ENCODE measurements at regions not wholly inside any gene's neighbourhood (a gene's known extent, or its start where the extent isn't known, plus 50 kb on each side); places are given as distances from the start of the nearest gene placed in this dataset.
"Not testable (repeated sequence)": the region's sequence is repeated elsewhere in the genome, so short reads cannot be mapped to it uniquely, and the experiment has no call there.

- no peak for DNase-seq
Measured at GRCh38 chr7:42673951-42674350, 237.9 kb downstream of the C7orf25 start.

GRCh38 chr7:42672339-42672999 is 239.4 kb downstream of the C7orf25 start:
- DNase-seq: no peak

GRCh38 chr7:42671627-42672026 is 240.2 kb downstream of the C7orf25 start:
- DNase-seq: no peak

GRCh38 chr7:42666994-42667393 is 244.9 kb downstream of the C7orf25 start:
- no peak for DNase-seq

- DNase-seq: no peak
Measured at GRCh38 chr7:42662862-42663261, 249.0 kb downstream of the C7orf25 start.

GRCh38 chr7:42661312-42661711 is 250.6 kb downstream of the C7orf25 start:
- DNase-seq: no peak

GRCh38 chr7:42650701-42651100 is 261.2 kb downstream of the C7orf25 start:
- DNase-seq: no peak

- no peak for DNase-seq
Measured at GRCh38 chr7:42650171-42650570, 261.7 kb downstream of the C7orf25 start.

- no peak for DNase-seq
Measured at GRCh38 chr7:42645906-42646305, 266.0 kb downstream of the C7orf25 start.

GRCh38 chr7:42642699-42643098 is 269.2 kb downstream of the C7orf25 start:
- no peak for DNase-seq

- no peak for DNase-seq
Measured at GRCh38 chr7:42639930-42640329, 271.9 kb downstream of the C7orf25 start.

- DNase-seq: not testable (repeated sequence)
Measured at GRCh38 chr7:42636380-42636779, 275.5 kb downstream of the C7orf25 start.

- no peak for DNase-seq
Measured at GRCh38 chr7:42628054-42628453, 283.8 kb downstream of the C7orf25 start.

- no peak for DNase-seq
Measured at GRCh38 chr7:42627626-42628025, 284.2 kb downstream of the C7orf25 start.

GRCh38 chr7:42627101-42627500 is 284.8 kb downstream of the C7orf25 start:
- DNase-seq: no peak

GRCh38 chr7:42625421-42625820 is 286.4 kb downstream of the C7orf25 start:
- no peak for DNase-seq

GRCh38 chr7:42624471-42624870 is 287.4 kb downstream of the C7orf25 start:
- no peak for DNase-seq

GRCh38 chr7:42621543-42622219 is 290.2 kb downstream of the C7orf25 start:
- no peak for DNase-seq

GRCh38 chr7:42618651-42619360 is 293.1 kb downstream of the C7orf25 start:
- DNase-seq: no peak

- no peak for DNase-seq
Measured at GRCh38 chr7:42617806-42618457, 293.9 kb downstream of the C7orf25 start.

- no peak for DNase-seq
Measured at GRCh38 chr7:42617071-42617765, 294.7 kb downstream of the C7orf25 start.

- DNase-seq: no peak
Measured at GRCh38 chr7:42614636-42615035, 297.2 kb downstream of the C7orf25 start.

GRCh38 chr7:42611961-42612360 is 299.9 kb downstream of the C7orf25 start:
- no peak for DNase-seq
